K562 (cell line): ENCODE measurements at regions not wholly inside any gene's neighbourhood (a gene's known extent, or its start where the extent isn't known, plus 50 kb on each side); places are given as distances from the start of the nearest gene placed in this dataset.

Experiments used
- ATAC-seq: fragments of 200-7000 bp; cut with Tn5 transposase; 3 replicates; pipeline ENCODE4 v1.9.1; 2020; ENCODE audit warnings: moderate library complexity
- BruUV-seq: library from RNA; stranded (reverse); fragments of 400-500 nt; replicated peaks from 2 replicates; lab custom pipeline; 2021; lab: Mats Ljungman, UMichigan
- CTCF ChIA-PET: fragments of 300-600 bp; formaldehyde crosslinking; extraction: SDS; loops from one replicate; lab custom pipeline; 2021; ENCODE audit warnings: low intra/inter-chr PET ratio; lab: Yijun Ruan, JAX
- POLR2A ChIA-PET: fragments of 300-600, 350-650 bp; sonication (Branson Sonifier 250); formaldehyde crosslinking; extraction: SDS; loops from one replicate; lab custom pipeline; 2021; ENCODE audit warnings: antibody characterized with exemption, inconsistent platforms; lab: Yijun Ruan, JAX
- DNase-seq, 4 experiments: peaks; one replicate each; pipeline versions ENCODE4 v3.0.0 to v3.0.0-alpha.2; 2011 to 2018; ENCODE audit warnings: low spot score in 3 of 4, mixed read lengths in 3 of 4; ENCODE audit errors: extremely low read depth in 1 of 4
- FAIRE-seq: peaks from 2 replicates; lab custom pipeline; 2011; peaks lifted over from hg19 to GRCh38; lab: Jason Lieb, UNC
- H2AFZ ChIP-seq: 2 replicates; pipeline ENCODE4 v1.6.0; 2011; ENCODE audit warnings: low read depth, low read length, control low read depth, inconsistent platforms
- H3K27ac ChIP-seq: fragments of 200-600 bp; 3 replicates; pipeline ENCODE4 v1.8.0; 2011; ENCODE audit warnings: low read depth, mild to moderate bottlenecking, control low read depth, inconsistent platforms, low read length, moderate library complexity, mixed read lengths; ENCODE audit errors: extremely low read depth
- H3K27me3 ChIP-seq, 2 experiments: fragments of 300-600 bp in 1 of 2; 2 replicates in 1 of 2; 3 replicates in 1 of 2; pipeline versions ENCODE4 v1.6.0 to v1.8.0; 2011; ENCODE audit warnings: inconsistent platforms in 2 of 2, low read length in 2 of 2, mild to moderate bottlenecking in 1 of 2, mixed read lengths in 1 of 2, moderate library complexity in 1 of 2; ENCODE audit not compliant: control insufficient read depth in 2 of 2, insufficient read depth in 2 of 2
- H3K36me3 ChIP-seq: fragments of 300-600 bp; 3 replicates; pipeline ENCODE4 v1.8.0; 2011; ENCODE audit warnings: mild to moderate bottlenecking, low read length, inconsistent platforms; ENCODE audit not compliant: control insufficient read depth, insufficient read depth
- H3K4me1 ChIP-seq, 2 experiments: fragments of 200-600 bp in 1 of 2; replicated peaks in 1 of 2; 2 replicates in 1 of 2; 3 replicates in 1 of 2; pipeline versions ENCODE4 v1.5.1 to v1.8.0; 2011; ENCODE audit warnings: inconsistent platforms in 2 of 2, low read length in 2 of 2, mild to moderate bottlenecking in 1 of 2, mixed read lengths in 1 of 2, moderate library complexity in 1 of 2; ENCODE audit not compliant: control insufficient read depth in 2 of 2, insufficient read depth in 2 of 2
- H3K4me2 ChIP-seq: 2 replicates; pipeline ENCODE4 v1.6.1; 2011; ENCODE audit warnings: low read length, control low read depth, inconsistent platforms, mixed read lengths; ENCODE audit not compliant: insufficient read depth
- H3K4me3 ChIP-seq: fragments of 200-600 bp; sonication (generic), shearing (Covaris generic); 2 replicates; pipeline ENCODE4 v1.5.1; 2016; ENCODE audit warnings: control low read depth, inconsistent platforms
- H3K79me2 ChIP-seq: fragments of 200-600 bp; 3 replicates; pipeline ENCODE4 v1.8.0; 2011; ENCODE audit warnings: low read length, inconsistent platforms; ENCODE audit not compliant: control insufficient read depth, insufficient read depth
- H3K9ac ChIP-seq, 2 experiments: 2 replicates each; pipeline versions ENCODE4 v1.6.0 to v1.6.1; 2011; ENCODE audit warnings: low read depth in 2 of 2, low read length in 2 of 2, control low read depth in 1 of 2, inconsistent platforms in 1 of 2, mild to moderate bottlenecking in 1 of 2, mixed read lengths in 1 of 2; ENCODE audit not compliant: insufficient read depth in 1 of 2
- H3K9me1 ChIP-seq: one replicate; pipeline ENCODE4 v1.6.0; 2011; ENCODE audit warnings: inconsistent platforms, mild to moderate bottlenecking, low read length, moderate library complexity; ENCODE audit not compliant: control insufficient read depth, insufficient read depth
- H3K9me3 ChIP-seq: replicated peaks from 2 replicates; pipeline ENCODE4 v1.5.1; 2011; ENCODE audit warnings: low read depth, low read length, inconsistent platforms; ENCODE audit not compliant: control insufficient read depth, insufficient read depth
- H4K20me1 ChIP-seq: replicated peaks from 2 replicates; pipeline ENCODE4 v1.6.1; 2011; ENCODE audit warnings: low read length, inconsistent platforms, mixed read lengths; ENCODE audit not compliant: control insufficient read depth, insufficient read depth
- BCLAF1 ChIP-seq, 2 experiments: fragments of 450-650 bp in 1 of 2; IDR thresholded peaks; 2 replicates each; pipeline ENCODE4 v1.6.1; 2011 to 2017; ENCODE audit warnings: low read depth in 2 of 2, antibody characterized with exemption in 1 of 2, borderline replicate concordance in 1 of 2, low read length in 1 of 2, mild to moderate bottlenecking in 1 of 2, mixed read lengths in 1 of 2; ENCODE audit not compliant: control insufficient read depth in 1 of 2
- CBFA2T2 ChIP-seq: fragments of 450-650 bp; conservative IDR thresholded peaks from 2 replicates; pipeline ENCODE4 v1.6.1; 2017; ENCODE audit warnings: mild to moderate bottlenecking
- CBFA2T3 ChIP-seq: fragments of 450-650 bp; IDR thresholded peaks from 2 replicates; pipeline ENCODE4 v1.6.1; 2017
- JUN ChIP-seq, 2 experiments: sonication (generic) in 1 of 2; formaldehyde crosslinking in 1 of 2; IDR thresholded peaks; 2 replicates each; pipeline versions ENCODE4 v1.6.1 to v1.8.0; 2012 to 2022; ENCODE audit warnings: borderline replicate concordance in 2 of 2, mild to moderate bottlenecking in 2 of 2, improper control_type of control experiment in 1 of 2, low read depth in 1 of 2, low read length in 1 of 2, missing genetic modification reagents in 1 of 2
- KHSRP ChIP-seq: fragments of 450-650 bp; IDR thresholded peaks from 2 replicates; pipeline ENCODE4 v1.6.1; 2017
- MAFG ChIP-seq: fragments of 450-650 bp; conservative IDR thresholded peaks from 2 replicates; pipeline ENCODE4 v1.6.1; 2016; ENCODE audit warnings: missing genetic modification characterization, missing compliant biosample characterization
- RCOR1 ChIP-seq, 2 experiments: IDR thresholded peaks; 2 replicates each; pipeline ENCODE4 v1.6.1; 2012; ENCODE audit warnings: low read depth in 2 of 2, low read length in 2 of 2, borderline replicate concordance in 1 of 2, improper control_type of control experiment in 1 of 2
- SNRNP70 ChIP-seq: fragments of 200-400 bp; formaldehyde crosslinking; optimal IDR thresholded peaks from 2 replicates; pipeline ENCODE3; 2017; ENCODE audit warnings: low read depth, low read length
- TAL1 ChIP-seq: fragments of 450-650 bp; IDR thresholded peaks from 2 replicates; pipeline ENCODE4 v1.6.1; 2016; ENCODE audit warnings: mild to moderate bottlenecking
- TCF3 ChIP-seq: sonication (generic); formaldehyde crosslinking; IDR thresholded peaks from 2 replicates; pipeline ENCODE4 v1.4.0; 2020; ENCODE audit warnings: mild to moderate bottlenecking, missing genetic modification reagents
- TEAD4 ChIP-seq, 2 experiments: sonication (generic) in 1 of 2; formaldehyde crosslinking in 1 of 2; IDR thresholded peaks; 2 replicates each; pipeline versions ENCODE4 v1.6.1 to v1.8.0; 2012 to 2022; ENCODE audit warnings: borderline replicate concordance in 1 of 2, inconsistent platforms in 1 of 2, low read length in 1 of 2, mild to moderate bottlenecking in 1 of 2, missing genetic modification reagents in 1 of 2
- TRIM24 ChIP-seq, 2 experiments: fragments of 450-650 bp; IDR thresholded peaks; 2 replicates each; pipeline ENCODE4 v1.6.1; 2016
- YY1 ChIP-seq, 3 experiments: IDR thresholded peaks; 2 replicates each; pipeline ENCODE4 v1.6.1; 2011; ENCODE audit warnings: low read length in 2 of 3, mild to moderate bottlenecking in 2 of 3, moderate library complexity in 2 of 3, borderline replicate concordance in 1 of 3, control low read depth in 1 of 3, low read depth in 1 of 3; ENCODE audit not compliant: insufficient read depth in 3 of 3, insufficient replicate concordance in 2 of 3, control insufficient read depth in 1 of 3, insufficient read length in 1 of 3; ENCODE audit errors: extremely low read depth in 1 of 3
- ZFP36 ChIP-seq: fragments of 150-350 bp; IDR thresholded peaks from 2 replicates; pipeline ENCODE4 v1.6.1; 2018; ENCODE audit warnings: low read length, low read depth; ENCODE audit not compliant: partially characterized antibody
- ZKSCAN3 ChIP-seq: fragments of 250-450 bp; sonication (Bioruptor Pico); IDR thresholded peaks from 2 replicates; pipeline ENCODE4 v1.4.0; 2020
- ZNF449 ChIP-seq: fragments of 250-450 bp; sonication (Bioruptor Pico); IDR thresholded peaks from 2 replicates; pipeline ENCODE4 v1.8.0; 2022; ENCODE audit warnings: moderate library complexity, mild to moderate bottlenecking, inconsistent platforms
- ZNF511 ChIP-seq: sonication (generic); formaldehyde crosslinking; IDR thresholded peaks from 2 replicates; pipeline ENCODE4 v1.8.0; 2022; ENCODE audit warnings: mild to moderate bottlenecking, missing genetic modification reagents
- WGBS: fragments of 100-300 bp; shearing (Covaris generic); methylation state at CpG from one replicate; pipeline ENCODE4 v1.1.6; 2016; ENCODE audit warnings: low coverage, mixed read lengths; ENCODE audit not compliant: insufficient coverage; ENCODE audit errors: missing lambda C conversion rate; 5-methylcytosine and 5-hydroxymethylcytosine counted together
- in situ Hi-C: fragments of 300-500 bp; cut with MboI; formaldehyde crosslinking; loops from 4 replicates; pipeline ENCODE4 v1.15.0; 2018; ENCODE audit warnings: inconsistent platforms, mixed read lengths
- intact Hi-C: fragments of 100-400 bp; cut with micrococcal nuclease; formaldehyde crosslinking; loops from 2 replicates; pipeline ENCODE4 v1.14.2; 2022

DNA sequence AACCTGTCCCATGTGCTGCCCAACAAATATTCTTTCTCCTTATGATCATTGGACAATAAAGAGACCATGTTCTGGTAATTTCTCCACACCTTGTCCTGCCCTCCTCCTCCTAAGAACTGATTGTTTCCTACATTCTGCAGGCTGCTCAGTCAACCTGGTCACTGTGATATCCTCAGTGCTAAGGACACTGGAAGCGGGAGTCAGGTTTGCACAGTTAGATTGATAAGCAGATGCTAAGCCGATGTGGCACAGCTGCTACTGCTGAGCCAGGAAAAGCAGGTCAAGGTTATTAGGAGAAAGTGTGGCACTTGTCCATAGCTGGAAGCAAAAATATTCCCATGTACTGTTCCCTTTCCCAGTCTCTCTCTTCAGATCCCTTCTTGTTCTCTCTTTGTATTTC lies 154.8 kb downstream of the TFAP2B start:
- peak; percentile 87 for FAIRE-seq
- Histone ChIP-seq H3K36me3 (no peaks in the 10 kb centered on the region), H4K20me1 (no peaks in the 10 kb centered on the region), H3K9me1 (peaks cover 2% of the 10 kb centered on the region), H3K27ac (no peak overlapping the region), H3K79me2 (no peaks in the 10 kb centered on the region), H2AFZ (no peak overlapping the region), H3K4me2 (peak overlapping the region; percentile 21; the same call in 1 of the 2 replicates), H3K9me3 (no peaks in the 10 kb centered on the region), H3K4me1 (peaks cover 0 to 18% of the 10 kb centered on the region in 2 experiments; a peak in 2 of 5 replicates), H3K4me3 (no peak overlapping the region), H3K27me3 (no peaks in the 10 kb centered on the region), H3K9ac (peak overlapping the region in 1 of 2 experiments; percentile 71; a peak in 1 of 4 replicates)
- ChIA-PET POLR2A (interaction anchor here (0.9 to 1.0 kb wide), 2 partner anchors 10 to 15 kb away, joined by 3 read pairs; no protein-coding TSS in a partner anchor), CTCF (no interaction called here)
- peak; percentile 71 for ATAC-seq
- WGBS = 7% methylated on average over 2 of the region's 2 CpGs
- peak in 2 of 4 experiments; percentile 28 to 55 for DNase-seq
- BruUV-seq = no TSS peak
- intact Hi-C loops (no loop called here), in situ Hi-C loops (no loop called here)
- no peak for TF ChIP-seq ZKSCAN3 (CRISPR knock-in tag)
- no peak for TF ChIP-seq ZNF449 (CRISPR knock-in tag)
- TF ChIP-seq YY1 (IDR thresholded peaks at IDR 0.05; ENCODE audit: borderline replicate concordance in 1 of 3, control insufficient read depth in 1 of 3, extremely low read depth in 1 of 3, insufficient read depth in 3 of 3, insufficient read length in 1 of 3, insufficient replicate concordance in 2 of 3, low read depth in 1 of 3, low read length in 2 of 3) = no peak
- no peak for TF ChIP-seq BCLAF1 (IDR thresholded peaks at IDR 0.05; ENCODE audit: borderline replicate concordance in 1 of 2, control insufficient read depth in 1 of 2, low read depth in 2 of 2, low read length in 1 of 2)
- TF ChIP-seq CBFA2T3 = peak; percentile 83
- TF ChIP-seq JUN (IDR thresholded peaks at IDR 0.05; ENCODE audit: borderline replicate concordance, low read depth, low read length) = no peak
- no peak for TF ChIP-seq JUN (CRISPR knock-in tag; IDR thresholded peaks at IDR 0.05; ENCODE audit: borderline replicate concordance)
- TF ChIP-seq ZFP36 = no peak
- no peak for TF ChIP-seq MAFG (tag)
- TF ChIP-seq TRIM24 (IDR thresholded peaks at IDR 0.05) = peak; percentile 17 to 23; a peak in 1 of 4 replicates
- TF ChIP-seq KHSRP = no peak
- TF ChIP-seq TEAD4 (IDR thresholded peaks at IDR 0.05; ENCODE audit: low read length) = peak; percentile 44; the same call in 1 of the 2 replicates
- no peak for TF ChIP-seq TEAD4 (CRISPR knock-in tag; IDR thresholded peaks at IDR 0.05; ENCODE audit: borderline replicate concordance)
- TF ChIP-seq RCOR1 (IDR thresholded peaks at IDR 0.05; ENCODE audit: borderline replicate concordance in 1 of 2, low read depth in 2 of 2, low read length in 2 of 2) = peak in 1 of 2 experiments; percentile 26; a peak in 1 of 4 replicates
- TF ChIP-seq CBFA2T2 = peak; percentile 70
- no peak for TF ChIP-seq ZNF511 (CRISPR knock-in tag)
- TF ChIP-seq TAL1 = peak; percentile 53; the same call in 1 of the 2 replicates
- peak; percentile 47; the same call in 1 of the 2 replicates for TF ChIP-seq TCF3 (CRISPR knock-in tag)
- TF ChIP-seq SNRNP70 = no peak
